Body of pancreas (tissue), 4 donors: ENCODE measurements at regions not wholly inside any gene's neighbourhood (a gene's known extent, or its start where the extent isn't known, plus 50 kb on each side); places are given as distances from the start of the nearest gene placed in this dataset.

Source experiments
- CTCF ChIP-seq, 7 experiments: fragments of 450-650 bp in 4 of 7; fragments of 200-600 bp in 3 of 7; sonication (generic) in 3 of 7; IDR thresholded peaks; one replicate each; pipeline ENCODE4 v1.5.1; 2016 to 2019; ENCODE audit warnings: antibody characterized with exemption in 7 of 7
- POLR2A ChIP-seq, 3 donors: fragments of 450-650 bp; IDR thresholded peaks; one replicate each; pipeline ENCODE4 v1.6.1; 2016; ENCODE audit warnings: antibody characterized with exemption in 3 of 3, mild to moderate bottlenecking in 2 of 3

- no peak for TF ChIP-seq CTCF (IDR thresholded peaks at IDR 0.05)
- TF ChIP-seq POLR2A (IDR thresholded peaks at IDR 0.05), result no peak
Observed at GRCh38 chr11:109838026-109838425, 255.2 kb upstream of the ZC3H12C start.
